ENCODE measurements at regions not wholly inside any gene's neighbourhood (a gene's known extent, or its start where the extent isn't known, plus 50 kb on each side); places are given as distances from the start of the nearest gene placed in this dataset.

GRCh38 chr3:159159546-159159945, 357.7 kb downstream of the MFSD1 start (continued):
- no peak for TF ChIP-seq ZNF232 (CRISPR knock-in tag; IDR thresholded peaks at IDR 0.05)
- TF ChIP-seq THAP7 (CRISPR knock-in tag; IDR thresholded peaks at IDR 0.05): no peak
- TF ChIP-seq SRSF9 (IDR thresholded peaks at IDR 0.05; ENCODE audit: borderline replicate concordance, low read depth, low read length): no peak
- TF ChIP-seq PHB2 (IDR thresholded peaks at IDR 0.05; ENCODE audit: low read depth): no peak
- no peak for TF ChIP-seq ESRRA (IDR thresholded peaks at IDR 0.05; ENCODE audit: borderline replicate concordance, low read depth)
- no peak for TF ChIP-seq TOE1 (IDR thresholded peaks at IDR 0.05; ENCODE audit: borderline replicate concordance)
- no peak for TF ChIP-seq TOE1 (CRISPR knock-in tag; IDR thresholded peaks at IDR 0.05; ENCODE audit: borderline replicate concordance, low read depth)
- no peak for TF ChIP-seq FOXA1 (IDR thresholded peaks at IDR 0.05; ENCODE audit: borderline replicate concordance)
- TF ChIP-seq NFIX (CRISPR knock-in tag; IDR thresholded peaks at IDR 0.05; ENCODE audit: low read depth): no peak
- no peak for TF ChIP-seq MYNN (IDR thresholded peaks at IDR 0.05)
- no peak for TF ChIP-seq MYNN (CRISPR knock-in tag; IDR thresholded peaks at IDR 0.05)

- 0% methylated on average over 1 of the region's 1 CpG for whole genome bisulfite sequencing (ENCODE audit: insufficient coverage, low coverage, missing lambda C conversion rate)
- in situ Hi-C loops (cut with MboI): no loop called here
- Histone ChIP-seq H3K27ac (ENCODE audit: extremely low read depth, low read depth, low read length) (no peak overlapping the region), H2AFZ (ENCODE audit: low read depth, low read length) (no peak overlapping the region), H3K4me3 (no peak overlapping the region), H3K4me1 (replicated peaks in 1 of 2; ENCODE audit: control insufficient read depth in 2 of 2, insufficient read depth in 2 of 2, low read length in 2 of 2) (no peaks in the 10 kb centered on the region), H3K9me1 (ENCODE audit: control insufficient read depth, insufficient read depth, low read length) (no peaks in the 10 kb centered on the region), H4K20me1 (replicated peaks; ENCODE audit: control insufficient read depth, insufficient read depth, low read length) (no peaks in the 10 kb centered on the region), H3K9ac (ENCODE audit: insufficient read depth in 1 of 2, low read depth in 2 of 2, low read length in 2 of 2) (no peak overlapping the region), H3K4me2 (ENCODE audit: insufficient read depth, low read length) (no peak overlapping the region), H3K27me3 (ENCODE audit: control insufficient read depth in 2 of 2, insufficient read depth in 2 of 2, low read length in 2 of 2) (no peaks in the 10 kb centered on the region), H3K9me3 (replicated peaks; ENCODE audit: control insufficient read depth, insufficient read depth, low read depth, low read length) (no peaks in the 10 kb centered on the region), H3K79me2 (ENCODE audit: control insufficient read depth, insufficient read depth, low read length) (no peaks in the 10 kb centered on the region), H3K36me3 (ENCODE audit: control insufficient read depth, insufficient read depth, low read length) (no peaks in the 10 kb centered on the region)
- ATAC-seq: no peak
- ChIA-PET CTCF (ENCODE audit: low intra/inter-chr PET ratio) (no interaction called here), POLR2A (no interaction called here)
- no peak for FAIRE-seq
- DNase-seq (ENCODE audit: extremely low read depth in 1 of 4, low spot score in 3 of 4): no peak
- BruUV-seq (replicated peaks): no TSS peak
- intact Hi-C loops (cut with micrococcal nuclease): no loop called here
- TF ChIP-seq NUFIP1 (IDR thresholded peaks at IDR 0.05; ENCODE audit: partially characterized antibody): no peak
- no peak for TF ChIP-seq ZNF696 (CRISPR knock-in tag; conservative IDR thresholded peaks at IDR 0.05)
- no peak for TF ChIP-seq RCOR1 (IDR thresholded peaks at IDR 0.05; ENCODE audit: borderline replicate concordance in 1 of 2, low read depth in 2 of 2, low read length in 2 of 2)
- TF ChIP-seq FOXK1 (CRISPR knock-in tag; IDR thresholded peaks at IDR 0.05; ENCODE audit: borderline replicate concordance): no peak
- TF ChIP-seq SRSF9 (IDR thresholded peaks at IDR 0.05; ENCODE audit: borderline replicate concordance, low read depth, low read length): no peak
- TF ChIP-seq ZNF277 (CRISPR knock-in tag; IDR thresholded peaks at IDR 0.05; ENCODE audit: borderline replicate concordance): no peak
- no peak for TF ChIP-seq STAT5B (CRISPR knock-in tag; IDR thresholded peaks at IDR 0.05)
- TF ChIP-seq JUND (IDR thresholded peaks at IDR 0.05; ENCODE audit: borderline replicate concordance, low read depth, low read length): no peak
- TF ChIP-seq JUND (tag; IDR thresholded peaks at IDR 0.05; ENCODE audit: borderline replicate concordance, low read depth, low read length): no peak
- no peak for TF ChIP-seq NR1H2 (CRISPR knock-in tag; IDR thresholded peaks at IDR 0.05)
- TF ChIP-seq LEF1 (IDR thresholded peaks at IDR 0.05): no peak
- no peak for TF ChIP-seq HMGXB4 (CRISPR knock-in tag; IDR thresholded peaks at IDR 0.05)
These were observed 361.8 kb downstream of the MFSD1 start for GRCh38 chr3:159163656-159164055.
